A204.1 (cell line): ENCODE measurements at regions not wholly inside any gene's neighbourhood (a gene's known extent, or its start where the extent isn't known, plus 50 kb on each side); places are given as distances from the start of the nearest gene placed in this dataset.

ENCODE experiments used
- FAIRE-seq: peaks from 2 replicates; lab custom pipeline; 2012; peaks lifted over from hg19 to GRCh38; lab: Jason Lieb, UNC

DNA sequence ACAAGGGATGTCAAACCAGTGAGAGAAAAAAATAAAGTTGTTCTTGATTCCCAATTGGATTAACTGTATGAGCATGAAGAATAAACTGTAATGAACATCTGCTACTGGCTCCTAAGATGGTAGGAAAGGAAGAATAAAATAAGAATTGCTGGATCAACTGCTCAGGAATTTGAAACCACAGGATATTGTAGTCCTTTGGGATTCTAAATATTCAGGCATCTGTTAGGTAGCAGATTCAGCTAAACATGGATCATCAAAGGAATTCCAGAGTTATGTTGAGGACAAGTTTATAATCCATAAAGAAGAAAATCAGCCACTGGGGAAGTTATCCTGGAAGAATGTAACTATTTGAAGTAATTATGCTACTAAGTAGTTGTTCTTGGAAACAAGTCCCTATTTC is 65.8 kb downstream of the ISL1 start:
- no peak for FAIRE-seq

- no peak for FAIRE-seq
Observed at GRCh38 chr5:51452562-51452961, 69.3 kb downstream of the ISL1 start.

DNA sequence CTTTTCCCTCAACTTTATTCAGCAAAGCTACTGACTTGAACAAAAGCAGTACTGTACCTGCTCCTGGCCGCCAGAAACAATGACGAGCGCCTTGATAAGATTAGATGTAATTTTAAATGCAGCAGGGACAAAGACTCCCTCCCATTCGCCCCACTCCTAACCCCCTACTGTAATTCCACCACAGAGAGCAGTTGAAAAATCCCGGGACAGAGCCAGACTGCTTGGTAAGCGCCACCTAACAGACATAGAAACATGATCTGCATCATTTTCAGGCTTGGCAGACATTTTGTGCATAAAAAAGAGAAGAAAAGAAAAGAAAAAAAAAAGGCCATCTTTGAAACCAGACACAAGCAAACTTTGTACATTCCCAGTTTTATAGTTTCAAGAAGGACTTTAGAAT is 81.9 kb downstream of the ISL1 start:
- FAIRE-seq = no peak

- no peak for FAIRE-seq
Observed at GRCh38 chr5:51466214-51466613, 83.0 kb downstream of the ISL1 start.

- no peak for FAIRE-seq
Observed at GRCh38 chr5:51468196-51468595, 84.9 kb downstream of the ISL1 start.

DNA sequence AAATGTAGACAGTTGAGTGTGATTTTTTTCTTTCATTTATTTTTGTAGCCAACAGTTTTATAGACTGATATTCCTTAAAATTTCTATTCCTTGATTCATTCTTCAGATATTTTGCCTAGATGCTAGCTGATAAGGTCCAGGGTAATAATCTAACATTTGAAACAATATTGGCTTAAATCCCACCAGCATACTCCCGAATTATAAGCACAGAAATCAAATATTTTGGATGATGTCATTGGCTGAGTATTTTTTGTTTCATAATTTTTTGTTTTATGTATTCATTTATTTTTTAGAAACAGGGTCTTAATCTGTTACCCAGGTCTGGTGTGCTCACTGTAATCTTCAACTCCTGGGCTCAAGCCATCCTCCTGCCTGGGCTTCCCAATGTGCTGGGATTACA is 88.4 kb downstream of the ISL1 start:
- no peak for FAIRE-seq

GRCh38 chr5:51472472-51472871 is 89.2 kb downstream of the ISL1 start:
- no peak for FAIRE-seq

GRCh38 chr5:51475628-51476027 is 92.4 kb downstream of the ISL1 start:
- FAIRE-seq = no peak

GRCh38 chr5:51476431-51476830 is 93.2 kb downstream of the ISL1 start:
- FAIRE-seq = no peak

DNA sequence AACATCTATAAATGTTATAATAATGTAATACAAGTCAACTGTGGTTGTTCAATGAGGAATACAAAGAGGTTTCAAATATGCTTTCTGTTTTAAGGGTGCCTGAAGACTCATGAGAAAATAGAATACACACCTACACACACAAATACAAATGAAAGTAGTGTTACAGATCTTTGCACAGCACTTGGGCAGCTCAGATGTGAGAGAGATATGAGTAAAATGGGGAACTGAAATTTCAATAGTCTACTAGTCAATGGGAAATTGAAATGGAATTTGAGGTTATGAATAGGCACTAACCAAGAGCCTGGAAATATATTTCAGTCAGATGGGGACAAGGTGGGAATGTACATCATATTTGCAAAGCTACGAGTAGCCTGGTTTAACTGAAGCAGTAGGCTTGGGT is 96.6 kb downstream of the ISL1 start:
- FAIRE-seq = no peak

- FAIRE-seq = no peak
Observed at GRCh38 chr5:51484326-51484725, 101.1 kb downstream of the ISL1 start.

DNA sequence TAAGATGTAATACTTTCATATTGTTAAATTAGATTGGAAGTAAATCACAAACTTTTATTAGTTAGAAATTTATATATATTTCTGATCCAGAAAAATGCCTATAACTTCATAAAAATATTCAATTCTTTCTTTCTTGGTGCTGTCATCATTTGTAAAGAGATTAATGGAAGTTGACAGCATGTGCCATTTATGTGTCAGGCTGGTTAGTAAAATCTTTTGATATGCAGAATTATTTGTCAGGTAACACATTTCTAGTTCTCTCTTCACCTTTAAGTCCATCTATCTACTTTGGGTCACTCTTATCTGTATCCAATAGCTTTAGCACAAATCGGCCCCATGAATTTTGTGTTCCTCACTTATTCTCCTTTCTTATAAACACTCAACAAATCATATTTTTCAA is 102.9 kb downstream of the ISL1 start:
- no peak for FAIRE-seq

GRCh38 chr5:51487952-51488351 is 104.7 kb downstream of the ISL1 start:
- FAIRE-seq = no peak

- no peak for FAIRE-seq
Observed at GRCh38 chr5:51488803-51489642, 105.8 kb downstream of the ISL1 start.

GRCh38 chr5:51494821-51495220 is 111.6 kb downstream of the ISL1 start:
- FAIRE-seq = no peak

DNA sequence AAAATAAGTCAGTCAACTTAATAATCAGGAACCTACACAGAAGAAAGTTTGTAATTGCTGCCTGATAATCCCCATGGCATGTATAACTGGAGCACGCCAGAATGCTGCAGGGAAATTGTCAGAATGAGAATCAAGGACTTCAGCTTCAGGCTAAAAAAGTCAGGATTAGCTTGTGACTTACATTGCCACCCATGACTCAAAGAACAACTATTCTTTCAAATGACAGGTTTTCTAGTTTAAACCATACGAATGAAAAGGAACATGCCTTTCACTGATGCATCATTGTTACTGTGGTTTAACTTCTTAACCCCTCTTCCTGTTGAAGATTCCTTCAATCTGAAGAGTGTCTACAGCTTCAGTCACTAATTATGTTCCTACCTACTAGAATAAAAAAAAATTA is 112.4 kb downstream of the ISL1 start:
- no peak for FAIRE-seq

DNA sequence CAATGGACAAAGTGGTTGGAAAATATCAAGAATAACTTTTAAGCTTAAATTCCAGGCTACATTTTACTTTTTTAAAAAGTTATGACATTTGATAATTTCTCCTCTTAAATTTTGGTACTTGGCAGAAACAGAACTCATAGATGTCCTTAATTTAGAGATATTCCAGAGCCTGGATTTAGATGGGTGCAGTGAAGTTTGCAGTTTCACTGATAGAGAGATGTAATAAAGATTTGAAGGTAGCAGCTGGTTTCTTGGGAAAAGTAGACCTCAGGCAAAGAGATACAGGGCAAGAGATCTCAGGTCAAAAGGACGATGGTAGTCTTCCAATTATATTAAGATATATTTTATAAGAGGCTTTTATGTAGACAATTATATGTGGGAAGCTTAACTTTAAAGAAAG is 134.6 kb downstream of the ISL1 start:
- FAIRE-seq = no peak

DNA sequence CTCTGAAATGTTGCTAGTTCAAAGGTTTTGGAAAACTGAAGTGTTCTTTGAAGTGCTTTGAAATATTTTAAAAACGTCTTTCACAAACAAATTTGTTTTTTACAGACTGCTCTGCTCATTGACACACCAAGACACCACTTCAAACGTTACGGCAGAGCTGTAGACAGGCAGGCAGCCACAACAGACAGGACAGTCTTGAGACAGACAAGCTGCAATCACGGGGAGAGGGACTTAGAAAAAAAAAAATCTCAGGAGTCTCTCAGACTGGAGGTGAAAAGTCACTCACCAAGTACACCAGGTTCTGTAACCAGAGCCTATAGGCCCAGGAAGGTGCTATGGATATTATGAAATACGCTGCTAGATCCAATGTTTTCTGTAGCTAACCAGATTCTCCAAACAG is 135.4 kb downstream of the ISL1 start:
- FAIRE-seq = no peak

GRCh38 chr5:51521583-51521982 is 138.3 kb downstream of the ISL1 start:
- FAIRE-seq = no peak

- no peak for FAIRE-seq
Observed at GRCh38 chr5:51539232-51539631, 156.0 kb downstream of the ISL1 start.

DNA sequence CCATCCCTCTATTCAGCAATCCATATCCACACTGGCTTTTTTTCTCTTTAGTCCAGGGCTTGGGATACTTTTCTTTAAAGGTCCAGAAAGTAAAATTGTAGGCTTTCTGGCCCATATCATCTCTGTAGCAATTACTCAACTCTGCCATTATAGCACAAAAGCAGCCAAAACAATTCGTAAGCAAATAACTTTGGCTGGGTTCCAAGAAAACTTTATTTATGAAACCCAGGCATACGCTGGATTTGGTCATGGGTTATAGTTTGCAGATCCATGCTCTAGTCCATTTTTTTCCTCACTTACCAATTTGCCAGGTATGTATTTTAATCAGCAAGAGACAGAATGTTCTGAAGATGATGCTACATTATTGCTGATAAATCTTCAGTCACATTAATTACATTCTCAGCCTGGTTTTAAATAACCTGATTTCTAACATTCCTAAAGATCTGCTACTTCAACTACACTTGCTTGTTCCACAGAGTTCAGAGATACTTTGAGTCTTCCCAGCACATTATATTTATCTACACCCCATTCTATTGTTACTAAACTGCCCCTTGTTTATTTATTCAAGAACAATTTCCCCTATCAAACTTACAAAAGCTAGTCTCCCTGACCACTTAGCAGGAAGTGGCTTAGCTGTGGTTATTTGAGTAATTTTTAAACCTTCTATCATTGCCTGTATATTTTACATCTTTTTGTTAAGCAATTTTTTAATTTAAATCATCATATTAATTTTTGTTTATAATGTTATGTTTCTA is 161.0 kb downstream of the ISL1 start:
- no peak for FAIRE-seq

GRCh38 chr5:51556833-51557232 is 173.6 kb downstream of the ISL1 start:
- no peak for FAIRE-seq

GRCh38 chr5:51558682-51559081 is 175.4 kb downstream of the ISL1 start:
- no peak for FAIRE-seq

GRCh38 chr5:51559339-51559738 is 176.1 kb downstream of the ISL1 start:
- no peak for FAIRE-seq
